HG02852 (cell line): ENCODE measurements at regions not wholly inside any gene's neighbourhood (a gene's known extent, or its start where the extent isn't known, plus 50 kb on each side); places are given as distances from the start of the nearest gene placed in this dataset.
"Not testable (repeated sequence)": the region's sequence is repeated elsewhere in the genome, so short reads cannot be mapped to it uniquely, and the experiment has no call there.

ENCODE experiments used
- ATAC-seq: cut with Tn5 transposase; IDR thresholded peaks from one replicate; pipeline ENCODE4 v1.9.1; 2021; ENCODE audit warnings: mild to moderate bottlenecking, moderate library complexity; ENCODE audit not compliant: unreplicated experiment

- no peak for ATAC-seq
These were observed 170.6 kb upstream of the CCDC196 start for GRCh38 chr14:66315548-66315947.

- ATAC-seq: no peak
These were observed 163.6 kb upstream of the CCDC196 start for GRCh38 chr14:66322564-66322963.

- ATAC-seq: no peak
These were observed 155.9 kb upstream of the CCDC196 start for GRCh38 chr14:66330228-66330627.

- ATAC-seq: no peak
These were observed 155.3 kb upstream of the CCDC196 start for GRCh38 chr14:66330916-66331315.

- ATAC-seq: not testable (repeated sequence)
These were observed 152.9 kb upstream of the CCDC196 start for GRCh38 chr14:66333293-66333692.

GRCh38 chr14:66341239-66341638 lies 144.9 kb upstream of the CCDC196 start:
- ATAC-seq: no peak

GRCh38 chr14:66345986-66346385 lies 140.2 kb upstream of the CCDC196 start:
- no peak for ATAC-seq

GRCh38 chr14:66351310-66351709 lies 134.9 kb upstream of the CCDC196 start:
- ATAC-seq: no peak

GRCh38 chr14:66359500-66359899 lies 126.7 kb upstream of the CCDC196 start:
- no peak for ATAC-seq

GRCh38 chr14:66360366-66360926 lies 125.7 kb upstream of the CCDC196 start:
- no peak for ATAC-seq

GRCh38 chr14:66361013-66361412 lies 125.2 kb upstream of the CCDC196 start:
- ATAC-seq: no peak

- no peak for ATAC-seq
These were observed 120.8 kb upstream of the CCDC196 start for GRCh38 chr14:66365388-66365787.

GRCh38 chr14:66369157-66369697 lies 116.9 kb upstream of the CCDC196 start:
- ATAC-seq: no peak

- no peak for ATAC-seq
These were observed 114.4 kb upstream of the CCDC196 start for GRCh38 chr14:66371776-66372175.

- no peak for ATAC-seq
These were observed 110.9 kb upstream of the CCDC196 start for GRCh38 chr14:66375046-66375964.

- no peak for ATAC-seq
These were observed 108.6 kb upstream of the CCDC196 start for GRCh38 chr14:66377574-66377973.

- ATAC-seq: no peak
These were observed 107.3 kb upstream of the CCDC196 start for GRCh38 chr14:66378712-66379505.

GRCh38 chr14:66380143-66380542 lies 106.0 kb upstream of the CCDC196 start:
- no peak for ATAC-seq

- ATAC-seq: no peak
These were observed 104.4 kb upstream of the CCDC196 start for GRCh38 chr14:66381755-66382154.

GRCh38 chr14:66383257-66383656 lies 102.9 kb upstream of the CCDC196 start:
- no peak for ATAC-seq

GRCh38 chr14:66383771-66384170 lies 102.4 kb upstream of the CCDC196 start:
- no peak for ATAC-seq
